HFF-Myc (cell line): ENCODE measurements at regions not wholly inside any gene's neighbourhood (a gene's known extent, or its start where the extent isn't known, plus 50 kb on each side); places are given as distances from the start of the nearest gene placed in this dataset.

Experiments
- DNase-seq: peaks from one replicate; pipeline ENCODE4 v3.0.0-alpha.2; 2011; ENCODE audit warnings: low read depth; ENCODE audit errors: extremely low read depth
- H3K4me3 ChIP-seq: replicated peaks from 2 replicates; pipeline ENCODE4 v1.5.1; 2011; ENCODE audit warnings: low read depth, mild to moderate bottlenecking, control low read depth, low read length
- CTCF ChIP-seq: IDR thresholded peaks from 2 replicates; pipeline ENCODE4 v1.5.1; 2012; ENCODE audit warnings: mild to moderate bottlenecking, low read depth, low read length, control low read depth; ENCODE audit errors: missing control alignments

GRCh38 chr12:30508205-30508967 lies 187.3 kb downstream of the IPO8 start:
- TF ChIP-seq CTCF, result no peak
- DNase-seq, result no peak
- H3K4me3 ChIP-seq, result no peak overlapping the region

- no peak for TF ChIP-seq CTCF
- H3K4me3 ChIP-seq, result no peak overlapping the region
- no peak for DNase-seq
These were observed 188.1 kb downstream of the IPO8 start for GRCh38 chr12:30507576-30507975.

- H3K4me3 ChIP-seq, result no peak overlapping the region
- TF ChIP-seq CTCF, result no peak
- no peak for DNase-seq
These were observed 189.3 kb downstream of the IPO8 start for GRCh38 chr12:30506411-30506810.

- no peak for TF ChIP-seq CTCF
- no peak for DNase-seq
These were observed 194.0 kb downstream of the IPO8 start for GRCh38 chr12:30501718-30502117.

GRCh38 chr12:30500532-30500931 lies 195.1 kb downstream of the IPO8 start:
- H3K4me3 ChIP-seq, result no peak overlapping the region

More at GRCh38 chr12:30501718-30502117, 194.0 kb downstream of the IPO8 start:
- H3K4me3 ChIP-seq, result no peak overlapping the region

GRCh38 chr12:30485230-30485890 lies 210.3 kb downstream of the IPO8 start:
- no peak for TF ChIP-seq CTCF
- H3K4me3 ChIP-seq, result no peak overlapping the region
- DNase-seq, result no peak

More at GRCh38 chr12:30500532-30500931, 195.1 kb downstream of the IPO8 start:
- TF ChIP-seq CTCF, result no peak
- DNase-seq, result no peak
